ENCODE measurements at regions not wholly inside any gene's neighbourhood (a gene's known extent, or its start where the extent isn't known, plus 50 kb on each side); places are given as distances from the start of the nearest gene placed in this dataset.

GRCh38 chr12:47305464-47305863 lies 225.7 kb upstream of the AMIGO2 start:
- DNase-seq = no peak

DNA sequence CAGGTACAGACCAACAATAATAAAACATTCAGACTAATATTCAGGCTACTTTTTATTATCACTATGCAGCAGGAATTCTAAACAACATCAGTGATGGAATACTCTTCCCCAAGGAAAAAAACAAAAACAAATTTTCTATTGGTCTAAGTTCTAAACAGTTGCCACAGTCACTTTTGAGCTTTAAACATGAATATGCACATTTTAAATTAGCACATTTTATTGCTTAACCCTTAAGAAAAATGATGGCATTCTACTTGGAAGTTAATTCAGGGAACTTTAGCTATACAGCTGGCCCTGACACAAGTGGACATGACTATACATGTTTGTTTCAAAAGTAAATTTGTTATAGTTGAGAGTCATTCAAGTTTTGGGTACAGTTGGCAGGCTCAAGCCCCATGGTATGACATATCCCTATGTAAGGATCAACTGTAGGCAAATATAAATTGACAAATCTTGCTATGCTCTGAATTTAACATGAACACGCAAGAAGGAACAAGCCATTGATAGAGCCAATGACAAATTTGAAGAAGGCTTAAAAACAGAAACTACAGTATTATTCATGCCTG lies 224.3 kb upstream of the AMIGO2 start:
- DNase-seq = no peak

GRCh38 chr12:47303207-47303606 lies 223.4 kb upstream of the AMIGO2 start:
- DNase-seq = no peak

- no peak for DNase-seq
Observed at GRCh38 chr12:47302111-47302671, 222.4 kb upstream of the AMIGO2 start.

DNA sequence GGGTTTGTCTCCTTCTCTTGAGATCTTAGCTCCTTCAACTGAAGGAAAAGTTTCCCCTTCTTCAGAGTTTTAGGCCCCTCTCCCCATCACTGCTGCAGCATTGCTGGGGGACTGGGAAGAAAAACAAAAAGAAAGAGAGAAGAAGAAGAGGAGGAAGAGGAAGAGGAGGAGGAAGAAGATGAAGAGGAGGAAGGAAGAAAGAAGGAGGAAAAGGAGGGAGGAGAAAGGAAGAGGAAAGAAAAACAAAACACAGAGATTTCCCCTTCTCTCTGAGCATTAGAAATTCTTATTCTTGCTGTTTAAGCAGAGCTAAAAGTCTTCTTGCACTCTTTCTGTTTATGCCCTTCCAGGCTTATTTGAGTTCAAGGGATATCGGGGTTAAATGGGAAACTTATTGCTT lies 219.8 kb upstream of the AMIGO2 start:
- DNase-seq = no peak

- peak in 3 of 6 experiments; percentile 30 to 51 (median 47) for DNase-seq
Observed at GRCh38 chr12:47297993-47298392, 218.2 kb upstream of the AMIGO2 start.

DNA sequence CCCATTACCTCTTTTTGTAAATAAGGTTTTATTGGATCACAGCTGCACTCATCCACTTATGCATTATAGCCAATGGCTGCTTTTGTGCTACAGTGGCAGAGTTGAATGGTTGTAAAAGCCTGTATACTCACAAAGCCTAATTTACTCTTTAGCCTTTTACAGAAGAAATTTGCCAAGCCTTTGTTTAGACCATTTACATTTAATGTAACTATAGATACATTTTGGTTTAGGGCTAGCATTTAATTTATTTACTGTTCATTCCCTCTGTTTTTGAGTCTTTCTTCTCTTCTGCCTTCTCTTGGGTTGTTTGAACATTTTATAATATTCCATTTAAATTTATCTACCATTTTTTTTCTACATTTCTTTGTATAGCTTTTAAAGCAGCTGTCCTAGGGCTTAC lies 217.1 kb upstream of the AMIGO2 start:
- no peak for DNase-seq

DNA sequence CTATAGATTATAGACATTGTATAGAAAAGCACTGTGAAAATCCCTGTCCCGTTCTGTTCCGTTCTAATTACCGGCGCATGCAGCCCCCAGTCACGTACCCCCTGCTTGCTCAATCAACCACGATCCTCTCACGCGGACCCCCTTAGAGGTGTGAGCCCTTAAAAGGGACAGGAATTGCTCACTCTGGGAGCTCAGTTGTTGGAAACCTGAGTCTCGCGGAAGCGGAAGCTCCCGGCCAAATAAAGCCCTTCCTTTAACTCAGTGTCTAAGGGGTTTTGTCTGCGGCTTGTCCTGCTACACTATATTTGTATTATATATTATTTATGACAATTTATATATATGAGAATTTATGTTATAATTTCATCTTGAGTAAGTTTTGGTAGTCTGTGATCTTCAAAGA lies 213.6 kb upstream of the AMIGO2 start:
- no peak for DNase-seq

DNA sequence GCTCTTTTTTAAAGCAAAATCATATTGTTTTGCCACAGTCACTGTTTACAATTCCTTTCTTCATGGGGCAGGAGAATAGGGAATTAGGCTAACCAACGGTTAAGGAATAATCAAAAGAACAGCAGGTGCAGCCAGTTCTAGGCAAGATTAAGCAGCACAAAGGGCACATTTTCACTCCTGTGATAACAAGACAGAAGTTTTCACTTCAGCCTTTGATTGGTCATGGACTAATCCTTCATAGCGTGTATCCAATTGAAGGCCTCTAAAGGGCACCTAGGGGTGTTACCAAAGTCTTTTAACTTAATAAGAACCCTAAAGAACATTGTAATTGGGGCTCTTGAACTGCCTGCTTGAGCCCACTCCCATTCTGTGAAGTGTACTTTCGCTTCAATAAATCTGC lies 206.9 kb upstream of the AMIGO2 start:
- no peak for DNase-seq
